GM23338 (cell line): ENCODE measurements at regions not wholly inside any gene's neighbourhood (a gene's known extent, or its start where the extent isn't known, plus 50 kb on each side); places are given as distances from the start of the nearest gene placed in this dataset.

Experiments used
- ATAC-seq: fragments of 200-7000 bp; cut with Tn5 transposase; 3 replicates; pipeline ENCODE4 v1.9.1; 2020
- DNase-seq: peaks from one replicate; pipeline ENCODE4 v3.0.0-alpha.2; 2015; ENCODE audit warnings: low spot score
- H2AFZ ChIP-seq: fragments of 200-600 bp; sonication (generic); 2 replicates; pipeline ENCODE4 v1.8.0; 2016; ENCODE audit warnings: antibody characterized with exemption, mild to moderate bottlenecking, moderate library complexity
- H3F3A ChIP-seq: fragments of 200-600 bp; sonication (generic); replicated peaks from 2 replicates; pipeline ENCODE4 v1.8.0; 2017; ENCODE audit warnings: antibody characterized with exemption, mixed run types, low read depth
- H3K27ac ChIP-seq: fragments of 200-600 bp; sonication (generic); 2 replicates; pipeline ENCODE4 v1.6.1; 2016; ENCODE audit warnings: low read depth
- H3K27me3 ChIP-seq: fragments of 200-600 bp; sonication (generic); 2 replicates; pipeline ENCODE4 v1.8.0; 2016; ENCODE audit warnings: mild to moderate bottlenecking, mixed run types, moderate library complexity; ENCODE audit not compliant: insufficient read depth
- H3K36me3 ChIP-seq: fragments of 200-600 bp; sonication (generic); 2 replicates; pipeline ENCODE4 v1.8.0; 2016; ENCODE audit warnings: mild to moderate bottlenecking; ENCODE audit not compliant: insufficient read depth
- H3K4me1 ChIP-seq: fragments of 200-600 bp; sonication (generic); 2 replicates; pipeline ENCODE4 v1.8.0; 2016; ENCODE audit warnings: mild to moderate bottlenecking, moderate library complexity; ENCODE audit not compliant: insufficient read depth
- H3K4me2 ChIP-seq: fragments of 200-600 bp; sonication (generic); 2 replicates; pipeline ENCODE4 v1.7.1; 2017; ENCODE audit warnings: mixed run types
- H3K4me3 ChIP-seq: fragments of 200-600 bp; sonication (generic); 2 replicates; pipeline ENCODE4 v1.6.1; 2016; ENCODE audit warnings: mixed run types
- H3K79me2 ChIP-seq: fragments of 200-600 bp; sonication (generic); replicated peaks from 2 replicates; pipeline ENCODE4 v1.8.0; 2017; ENCODE audit warnings: mild to moderate bottlenecking; ENCODE audit not compliant: insufficient read depth
- H3K9me2 ChIP-seq: fragments of 200-600 bp; sonication (generic); 2 replicates; pipeline ENCODE4 v1.8.0; 2017; ENCODE audit not compliant: insufficient read depth
- H4K20me1 ChIP-seq: fragments of 200-600 bp; sonication (generic); replicated peaks from 2 replicates; pipeline ENCODE4 v1.8.0; 2017; ENCODE audit warnings: mild to moderate bottlenecking; ENCODE audit not compliant: insufficient read depth
- H3K27ac Mint-ChIP-seq: 2 replicates; pipeline ENCODE4 v1.8.0; 2020; ENCODE audit warnings: inconsistent platforms, mild to moderate bottlenecking, moderate library complexity, mixed read lengths
- H3K27me3 Mint-ChIP-seq: 3 replicates; pipeline ENCODE4 v1.8.0; 2022; ENCODE audit warnings: low read depth, mild to moderate bottlenecking, moderate library complexity, mixed read lengths, inconsistent platforms; ENCODE audit not compliant: insufficient read depth, poor library complexity
- H3K36me3 Mint-ChIP-seq: 3 replicates; pipeline ENCODE4 v1.8.0; 2021; ENCODE audit warnings: low read depth, mild to moderate bottlenecking, inconsistent platforms, moderate library complexity, mixed read lengths
- H3K4me1 Mint-ChIP-seq: 3 replicates; pipeline ENCODE4 v1.8.0; 2020; ENCODE audit warnings: mild to moderate bottlenecking, inconsistent platforms, mixed read lengths
- H3K4me3 Mint-ChIP-seq: 3 replicates; pipeline ENCODE4 v1.8.0; 2021; ENCODE audit warnings: moderate library complexity, mild to moderate bottlenecking, inconsistent platforms, mixed read lengths
- H3K9me3 Mint-ChIP-seq: 3 replicates; pipeline ENCODE4 v1.8.0; 2020; ENCODE audit warnings: moderate library complexity, mild to moderate bottlenecking, inconsistent platforms, mixed read lengths
- CREB1 ChIP-seq: fragments of 250-450 bp; sonication (Bioruptor Pico); IDR thresholded peaks from 2 replicates; pipeline ENCODE4 v1.5.0; 2020; ENCODE audit warnings: low read depth, mild to moderate bottlenecking, moderate library complexity
- EZH2 ChIP-seq: fragments of 200-600 bp; sonication (generic); IDR thresholded peaks from one replicate; pipeline ENCODE4 v1.8.0; 2017; ENCODE audit warnings: antibody characterized with exemption, mild to moderate bottlenecking, low read depth; ENCODE audit not compliant: unreplicated experiment
- EZH2phosphoT487 ChIP-seq: fragments of 200-600 bp; sonication (generic); IDR thresholded peaks from one replicate; pipeline ENCODE4 v1.8.1; 2018; ENCODE audit warnings: antibody characterized with exemption; ENCODE audit not compliant: unreplicated experiment
- NANOG ChIP-seq: IDR thresholded peaks from 2 replicates; pipeline ENCODE4 v1.6.1; 2016; ENCODE audit warnings: antibody characterized with exemption, borderline replicate concordance
- STAT1 ChIP-seq: IDR thresholded peaks from one replicate; pipeline ENCODE4 v1.6.1; 2016; ENCODE audit warnings: antibody characterized with exemption; ENCODE audit not compliant: unreplicated experiment
- ZNF331 ChIP-seq: fragments of 250-450 bp; sonication (Bioruptor Pico); IDR thresholded peaks from 2 replicates; pipeline ENCODE4 v1.5.0; 2020; ENCODE audit warnings: low read depth, mild to moderate bottlenecking, moderate library complexity
- TF ChIP-seq, protein P1 (sequence below), 2 experiments: fragments of 200-600 bp in 1 of 2; sonication (generic) in 1 of 2; conservative IDR thresholded peaks; 2 replicates each; pipeline versions ENCODE4 v1.5.1 to v1.6.1; 2016 to 2017; ENCODE audit warnings: antibody characterized with exemption in 2 of 2, low read depth in 2 of 2, mild to moderate bottlenecking in 2 of 2, moderate library complexity in 1 of 2
- TF ChIP-seq, protein P2 (sequence below): IDR thresholded peaks from 2 replicates; pipeline ENCODE4 v1.6.1; 2016; ENCODE audit warnings: antibody characterized with exemption
- TF ChIP-seq, protein P3 (sequence below): IDR thresholded peaks from one replicate; pipeline ENCODE4 v1.6.1; 2018; ENCODE audit warnings: antibody characterized with exemption; ENCODE audit not compliant: unreplicated experiment

DNA sequence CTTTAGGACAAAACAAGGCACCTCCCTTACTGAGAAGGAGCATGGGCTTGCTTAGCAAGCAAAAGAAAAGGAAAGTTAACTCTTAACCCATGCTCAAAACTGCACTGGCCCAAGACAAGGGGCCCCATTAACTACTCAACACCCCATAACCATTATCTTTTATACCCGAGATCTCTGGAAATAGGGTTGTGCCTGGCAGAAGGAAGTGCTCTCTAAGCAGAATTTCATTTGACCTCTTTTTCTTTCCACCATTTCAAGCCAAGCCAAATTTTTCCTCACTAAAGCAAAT lies 167.2 kb downstream of the RASEF start:
- peaks cover 17% of the 10 kb centered on the region; the same call in 2 of the 3 replicates for H3K36me3 Mint-ChIP-seq
- ATAC-seq: no peak
- H3K27me3 Mint-ChIP-seq: no peaks in the 10 kb centered on the region

DNA sequence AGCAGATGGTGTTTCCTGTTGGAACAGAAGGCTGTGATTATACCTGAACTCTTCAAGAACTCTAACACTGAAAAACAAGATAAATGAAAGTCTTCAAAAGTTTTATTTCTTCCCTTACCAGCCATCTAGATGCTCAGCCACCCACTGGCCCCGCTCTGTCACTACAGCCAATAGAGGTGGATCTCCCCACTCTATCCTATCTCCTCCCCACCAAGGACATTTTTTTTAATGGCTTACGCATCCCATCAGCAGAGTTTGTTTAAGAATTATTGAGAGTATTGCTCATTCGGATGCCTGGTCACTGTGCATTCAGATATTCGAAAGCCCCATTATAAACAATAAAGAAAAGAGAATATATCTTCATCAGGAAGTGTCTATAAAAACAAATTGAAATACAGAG lies 159.4 kb downstream of the RASEF start:
- no peak overlapping the region for H3K4me3 Mint-ChIP-seq
- Histone ChIP-seq H3K36me3 (no peaks in the 10 kb centered on the region), H3K9me2 (peaks cover 21% of the 10 kb centered on the region), H2AFZ (peak overlapping the region; percentile 48; the same call in 1 of the 2 replicates), H3F3A (no peaks in the 10 kb centered on the region), H3K4me1 (0 out of 2 replicates have a peak, but pooled peaks cover 8% of the 10 kb centered on the region), H4K20me1 (no peaks in the 10 kb centered on the region), H3K4me2 (no peak overlapping the region), H3K27ac (no peak overlapping the region), H3K4me3 (no peak overlapping the region), H3K27me3 (no peaks in the 10 kb centered on the region), H3K79me2 (no peaks in the 10 kb centered on the region)
- 0 out of 3 replicates have a peak, but pooled peaks cover 2% of the 10 kb centered on the region for H3K4me1 Mint-ChIP-seq
- DNase-seq: peak; percentile 32
- H3K27ac Mint-ChIP-seq: no peak overlapping the region
- TF ChIP-seq, protein P1, sequence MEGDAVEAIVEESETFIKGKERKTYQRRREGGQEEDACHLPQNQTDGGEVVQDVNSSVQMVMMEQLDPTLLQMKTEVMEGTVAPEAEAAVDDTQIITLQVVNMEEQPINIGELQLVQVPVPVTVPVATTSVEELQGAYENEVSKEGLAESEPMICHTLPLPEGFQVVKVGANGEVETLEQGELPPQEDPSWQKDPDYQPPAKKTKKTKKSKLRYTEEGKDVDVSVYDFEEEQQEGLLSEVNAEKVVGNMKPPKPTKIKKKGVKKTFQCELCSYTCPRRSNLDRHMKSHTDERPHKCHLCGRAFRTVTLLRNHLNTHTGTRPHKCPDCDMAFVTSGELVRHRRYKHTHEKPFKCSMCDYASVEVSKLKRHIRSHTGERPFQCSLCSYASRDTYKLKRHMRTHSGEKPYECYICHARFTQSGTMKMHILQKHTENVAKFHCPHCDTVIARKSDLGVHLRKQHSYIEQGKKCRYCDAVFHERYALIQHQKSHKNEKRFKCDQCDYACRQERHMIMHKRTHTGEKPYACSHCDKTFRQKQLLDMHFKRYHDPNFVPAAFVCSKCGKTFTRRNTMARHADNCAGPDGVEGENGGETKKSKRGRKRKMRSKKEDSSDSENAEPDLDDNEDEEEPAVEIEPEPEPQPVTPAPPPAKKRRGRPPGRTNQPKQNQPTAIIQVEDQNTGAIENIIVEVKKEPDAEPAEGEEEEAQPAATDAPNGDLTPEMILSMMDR (conservative IDR thresholded peaks at IDR 0.05; ENCODE audit: low read depth in 2 of 2): peak; percentile 30 to 54; a peak in 3 of 4 replicates
- no peak for TF ChIP-seq CREB1 (CRISPR knock-in tag)
- H3K36me3 Mint-ChIP-seq: peaks cover 6% of the 10 kb centered on the region; the same call in 1 of the 3 replicates
- peaks cover 2% of the 10 kb centered on the region for H3K27me3 Mint-ChIP-seq
- peak; percentile 64; the same call in 2 of the 3 replicates for ATAC-seq
- peaks cover 3% of the 10 kb centered on the region; the same call in 2 of the 3 replicates for H3K9me3 Mint-ChIP-seq

More for the DNA sequence above, 167.2 kb downstream of the RASEF start:
- Histone ChIP-seq H3F3A (0 out of 2 replicates have a peak, but pooled peaks cover 3% of the 10 kb centered on the region), H3K4me2 (no peak overlapping the region), H4K20me1 (no peaks in the 10 kb centered on the region), H3K4me3 (no peak overlapping the region), H3K27ac (no peak overlapping the region), H2AFZ (no peak overlapping the region), H3K36me3 (no peaks in the 10 kb centered on the region; the same call in none of the 2 replicates), H3K4me1 (peaks cover 17% of the 10 kb centered on the region), H3K9me2 (peaks cover 60% of the 10 kb centered on the region), H3K79me2 (no peaks in the 10 kb centered on the region), H3K27me3 (no peaks in the 10 kb centered on the region)
- TF ChIP-seq CREB1 (CRISPR knock-in tag): no peak
- TF ChIP-seq STAT1: no peak
- Mint-ChIP-seq H3K4me3 (no peak overlapping the region), H3K4me1 (peaks cover 11% of the 10 kb centered on the region), H3K27ac (no peak overlapping the region), H3K9me3 (peaks cover 10% of the 10 kb centered on the region; the same call in 2 of the 3 replicates)
- DNase-seq: no peak

DNA sequence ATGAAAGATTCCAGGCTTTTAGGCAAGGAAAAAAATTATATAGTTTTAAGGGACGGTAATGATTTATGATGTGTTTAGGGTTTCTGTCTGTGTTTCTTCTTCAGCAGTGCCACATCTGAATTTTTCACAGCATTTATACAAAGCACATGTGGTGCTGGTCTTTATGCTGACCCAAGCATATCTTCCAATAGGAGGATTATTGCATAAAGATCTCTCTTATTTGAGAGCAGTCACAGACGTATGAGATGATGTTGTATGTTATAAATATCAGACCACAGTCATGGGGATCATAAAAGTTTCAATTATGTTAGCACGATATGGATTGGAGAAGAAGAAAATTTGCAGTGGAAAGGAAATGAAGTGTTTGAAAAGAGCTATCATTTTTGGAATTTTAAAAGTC lies 150.9 kb downstream of the RASEF start:
- Mint-ChIP-seq H3K4me1 (no peaks in the 10 kb centered on the region), H3K4me3 (no peak overlapping the region), H3K27me3 (no peaks in the 10 kb centered on the region), H3K9me3 (peaks cover 27% of the 10 kb centered on the region), H3K36me3 (peaks cover 23% of the 10 kb centered on the region), H3K27ac (no peak overlapping the region)
- H3K27ac ChIP-seq: no peak overlapping the region
- DNase-seq: no peak
- no peak overlapping the region for H3K4me2 ChIP-seq
- no peaks in the 10 kb centered on the region for H3K27me3 ChIP-seq
- H4K20me1 ChIP-seq: no peaks in the 10 kb centered on the region
- no peaks in the 10 kb centered on the region for H3K79me2 ChIP-seq
- no peak overlapping the region for H2AFZ ChIP-seq
- peaks cover 13% of the 10 kb centered on the region for H3K9me2 ChIP-seq
- H3F3A ChIP-seq: no peaks in the 10 kb centered on the region
- ATAC-seq: no peak
- H3K36me3 ChIP-seq: peaks cover 2% of the 10 kb centered on the region
- TF ChIP-seq EZH2phosphoT487: no peak
- no peak for TF ChIP-seq NANOG
- no peak for TF ChIP-seq ZNF331 (CRISPR knock-in tag)
- TF ChIP-seq, protein P2, sequence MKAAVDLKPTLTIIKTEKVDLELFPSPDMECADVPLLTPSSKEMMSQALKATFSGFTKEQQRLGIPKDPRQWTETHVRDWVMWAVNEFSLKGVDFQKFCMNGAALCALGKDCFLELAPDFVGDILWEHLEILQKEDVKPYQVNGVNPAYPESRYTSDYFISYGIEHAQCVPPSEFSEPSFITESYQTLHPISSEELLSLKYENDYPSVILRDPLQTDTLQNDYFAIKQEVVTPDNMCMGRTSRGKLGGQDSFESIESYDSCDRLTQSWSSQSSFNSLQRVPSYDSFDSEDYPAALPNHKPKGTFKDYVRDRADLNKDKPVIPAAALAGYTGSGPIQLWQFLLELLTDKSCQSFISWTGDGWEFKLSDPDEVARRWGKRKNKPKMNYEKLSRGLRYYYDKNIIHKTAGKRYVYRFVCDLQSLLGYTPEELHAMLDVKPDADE: no peak
- TF ChIP-seq EZH2: no peak
- TF ChIP-seq CREB1 (CRISPR knock-in tag): no peak
- TF ChIP-seq, protein P3, sequence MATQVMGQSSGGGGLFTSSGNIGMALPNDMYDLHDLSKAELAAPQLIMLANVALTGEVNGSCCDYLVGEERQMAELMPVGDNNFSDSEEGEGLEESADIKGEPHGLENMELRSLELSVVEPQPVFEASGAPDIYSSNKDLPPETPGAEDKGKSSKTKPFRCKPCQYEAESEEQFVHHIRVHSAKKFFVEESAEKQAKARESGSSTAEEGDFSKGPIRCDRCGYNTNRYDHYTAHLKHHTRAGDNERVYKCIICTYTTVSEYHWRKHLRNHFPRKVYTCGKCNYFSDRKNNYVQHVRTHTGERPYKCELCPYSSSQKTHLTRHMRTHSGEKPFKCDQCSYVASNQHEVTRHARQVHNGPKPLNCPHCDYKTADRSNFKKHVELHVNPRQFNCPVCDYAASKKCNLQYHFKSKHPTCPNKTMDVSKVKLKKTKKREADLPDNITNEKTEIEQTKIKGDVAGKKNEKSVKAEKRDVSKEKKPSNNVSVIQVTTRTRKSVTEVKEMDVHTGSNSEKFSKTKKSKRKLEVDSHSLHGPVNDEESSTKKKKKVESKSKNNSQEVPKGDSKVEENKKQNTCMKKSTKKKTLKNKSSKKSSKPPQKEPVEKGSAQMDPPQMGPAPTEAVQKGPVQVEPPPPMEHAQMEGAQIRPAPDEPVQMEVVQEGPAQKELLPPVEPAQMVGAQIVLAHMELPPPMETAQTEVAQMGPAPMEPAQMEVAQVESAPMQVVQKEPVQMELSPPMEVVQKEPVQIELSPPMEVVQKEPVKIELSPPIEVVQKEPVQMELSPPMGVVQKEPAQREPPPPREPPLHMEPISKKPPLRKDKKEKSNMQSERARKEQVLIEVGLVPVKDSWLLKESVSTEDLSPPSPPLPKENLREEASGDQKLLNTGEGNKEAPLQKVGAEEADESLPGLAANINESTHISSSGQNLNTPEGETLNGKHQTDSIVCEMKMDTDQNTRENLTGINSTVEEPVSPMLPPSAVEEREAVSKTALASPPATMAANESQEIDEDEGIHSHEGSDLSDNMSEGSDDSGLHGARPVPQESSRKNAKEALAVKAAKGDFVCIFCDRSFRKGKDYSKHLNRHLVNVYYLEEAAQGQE: no peak
- H3K4me1 ChIP-seq: no peaks in the 10 kb centered on the region
- no peak overlapping the region for H3K4me3 ChIP-seq
